ENCODE measurements at regions not wholly inside any gene's neighbourhood (a gene's known extent, or its start where the extent isn't known, plus 50 kb on each side); places are given as distances from the start of the nearest gene placed in this dataset.
"Not testable (repeated sequence)": the region's sequence is repeated elsewhere in the genome, so short reads cannot be mapped to it uniquely, and the experiment has no call there.

- no peak for TF ChIP-seq CTCF (conservative IDR thresholded peaks at IDR 0.05)
- no peak for TF ChIP-seq ZFX (IDR thresholded peaks at IDR 0.05)
- no peak overlapping the region for H3K27ac ChIP-seq
Measured at GRCh38 chr14:42994051-42994736, 1387.5 kb downstream of the LRFN5 start.

DNA sequence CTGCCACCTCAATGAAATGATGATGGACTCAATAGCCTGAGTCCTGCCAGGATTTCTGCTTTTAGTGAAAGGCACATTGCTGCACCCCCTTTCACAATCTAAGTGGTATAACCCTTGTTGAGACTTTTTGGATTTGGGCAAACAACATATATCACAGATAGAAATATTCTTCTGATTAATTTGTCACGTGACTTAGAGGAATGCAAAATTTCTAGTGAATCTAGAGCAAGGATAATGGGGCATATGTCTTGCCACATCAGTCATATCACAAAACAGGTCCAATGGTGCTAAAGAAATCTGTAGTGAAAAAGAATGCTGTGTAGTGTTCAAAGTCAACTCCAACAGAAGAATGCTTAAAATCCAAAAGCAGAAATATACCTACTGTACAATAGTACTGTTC, 1386.3 kb downstream of the LRFN5 start:
- TF ChIP-seq ZFX (IDR thresholded peaks at IDR 0.05) (no peak), CTCF (conservative IDR thresholded peaks at IDR 0.05) (no peak)
- H3K27ac ChIP-seq: no peak overlapping the region

GRCh38 chr14:42980419-42980818, 1373.7 kb downstream of the LRFN5 start:
- no peak overlapping the region for H3K27ac ChIP-seq
- no peak for TF ChIP-seq ZFX (IDR thresholded peaks at IDR 0.05)

- H3K27ac ChIP-seq: not testable (repeated sequence)
Measured at GRCh38 chr14:42973171-42973570, 1366.5 kb downstream of the LRFN5 start.

GRCh38 chr14:42965512-42965911, 1358.8 kb downstream of the LRFN5 start:
- TF ChIP-seq ZFX (IDR thresholded peaks at IDR 0.05) (no peak), CTCF (conservative IDR thresholded peaks at IDR 0.05) (no peak)
- no peak overlapping the region for H3K27ac ChIP-seq

GRCh38 chr14:42961509-42961908, 1354.8 kb downstream of the LRFN5 start:
- TF ChIP-seq CTCF (conservative IDR thresholded peaks at IDR 0.05): no peak
- no peak for TF ChIP-seq ZFX (IDR thresholded peaks at IDR 0.05)
- no peak overlapping the region for H3K27ac ChIP-seq

- TF ChIP-seq ZFX (IDR thresholded peaks at IDR 0.05) (no peak), CTCF (conservative IDR thresholded peaks at IDR 0.05) (no peak)
- H3K27ac ChIP-seq: no peak overlapping the region
Measured at GRCh38 chr14:42950363-42950762, 1343.7 kb downstream of the LRFN5 start.

- H3K27ac ChIP-seq: no peak overlapping the region
- no peak for TF ChIP-seq CTCF (conservative IDR thresholded peaks at IDR 0.05)
- no peak for TF ChIP-seq ZFX (IDR thresholded peaks at IDR 0.05)
Measured at GRCh38 chr14:42947991-42948390, 1341.3 kb downstream of the LRFN5 start.
